ENCODE measurements at regions not wholly inside any gene's neighbourhood (a gene's known extent, or its start where the extent isn't known, plus 50 kb on each side); places are given as distances from the start of the nearest gene placed in this dataset.

- H3K27me3 ChIP-seq (ENCODE audit: insufficient read depth): no peaks in the 10 kb centered on the region
- H3K4me3 Mint-ChIP-seq: no peak overlapping the region
- DNase-seq (ENCODE audit: low spot score): no peak
- TF ChIP-seq CREB1 (CRISPR knock-in tag; IDR thresholded peaks at IDR 0.05; ENCODE audit: low read depth) (no peak), EZH2phosphoT487 (IDR thresholded peaks at IDR 0.05; ENCODE audit: unreplicated experiment) (no peak), EZH2 (IDR thresholded peaks at IDR 0.05; ENCODE audit: low read depth, unreplicated experiment) (no peak), JUNB (IDR thresholded peaks at IDR 0.05; ENCODE audit: unreplicated experiment) (no peak), NANOG (IDR thresholded peaks at IDR 0.05; ENCODE audit: borderline replicate concordance) (no peak), ZNF462 (CRISPR knock-in tag; IDR thresholded peaks at IDR 0.05) (no peak), REST (IDR thresholded peaks at IDR 0.05; ENCODE audit: unreplicated experiment) (no peak), STAT1 (IDR thresholded peaks at IDR 0.05; ENCODE audit: unreplicated experiment) (no peak), ZNF114 (CRISPR knock-in tag; IDR thresholded peaks at IDR 0.05) (no peak), ZNF331 (CRISPR knock-in tag; IDR thresholded peaks at IDR 0.05; ENCODE audit: low read depth) (no peak), POLR2AphosphoS5 (IDR thresholded peaks at IDR 0.05; ENCODE audit: low read depth) (no peak)
- TF ChIP-seq, protein P1, sequence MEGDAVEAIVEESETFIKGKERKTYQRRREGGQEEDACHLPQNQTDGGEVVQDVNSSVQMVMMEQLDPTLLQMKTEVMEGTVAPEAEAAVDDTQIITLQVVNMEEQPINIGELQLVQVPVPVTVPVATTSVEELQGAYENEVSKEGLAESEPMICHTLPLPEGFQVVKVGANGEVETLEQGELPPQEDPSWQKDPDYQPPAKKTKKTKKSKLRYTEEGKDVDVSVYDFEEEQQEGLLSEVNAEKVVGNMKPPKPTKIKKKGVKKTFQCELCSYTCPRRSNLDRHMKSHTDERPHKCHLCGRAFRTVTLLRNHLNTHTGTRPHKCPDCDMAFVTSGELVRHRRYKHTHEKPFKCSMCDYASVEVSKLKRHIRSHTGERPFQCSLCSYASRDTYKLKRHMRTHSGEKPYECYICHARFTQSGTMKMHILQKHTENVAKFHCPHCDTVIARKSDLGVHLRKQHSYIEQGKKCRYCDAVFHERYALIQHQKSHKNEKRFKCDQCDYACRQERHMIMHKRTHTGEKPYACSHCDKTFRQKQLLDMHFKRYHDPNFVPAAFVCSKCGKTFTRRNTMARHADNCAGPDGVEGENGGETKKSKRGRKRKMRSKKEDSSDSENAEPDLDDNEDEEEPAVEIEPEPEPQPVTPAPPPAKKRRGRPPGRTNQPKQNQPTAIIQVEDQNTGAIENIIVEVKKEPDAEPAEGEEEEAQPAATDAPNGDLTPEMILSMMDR (conservative IDR thresholded peaks at IDR 0.05; ENCODE audit: low read depth in 2 of 2): no peak
- TF ChIP-seq, protein P2, sequence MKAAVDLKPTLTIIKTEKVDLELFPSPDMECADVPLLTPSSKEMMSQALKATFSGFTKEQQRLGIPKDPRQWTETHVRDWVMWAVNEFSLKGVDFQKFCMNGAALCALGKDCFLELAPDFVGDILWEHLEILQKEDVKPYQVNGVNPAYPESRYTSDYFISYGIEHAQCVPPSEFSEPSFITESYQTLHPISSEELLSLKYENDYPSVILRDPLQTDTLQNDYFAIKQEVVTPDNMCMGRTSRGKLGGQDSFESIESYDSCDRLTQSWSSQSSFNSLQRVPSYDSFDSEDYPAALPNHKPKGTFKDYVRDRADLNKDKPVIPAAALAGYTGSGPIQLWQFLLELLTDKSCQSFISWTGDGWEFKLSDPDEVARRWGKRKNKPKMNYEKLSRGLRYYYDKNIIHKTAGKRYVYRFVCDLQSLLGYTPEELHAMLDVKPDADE (IDR thresholded peaks at IDR 0.05): no peak
- H3K4me1 Mint-ChIP-seq: no peaks in the 10 kb centered on the region
- no peak for ATAC-seq
- no peaks in the 10 kb centered on the region for H3F3A ChIP-seq (replicated peaks; ENCODE audit: low read depth)
- no peak overlapping the region for H3K27ac Mint-ChIP-seq
- no peaks in the 10 kb centered on the region for H3K4me1 ChIP-seq (ENCODE audit: insufficient read depth)
- no peak overlapping the region for H2AFZ ChIP-seq
- no peaks in the 10 kb centered on the region for H3K9me2 ChIP-seq (ENCODE audit: insufficient read depth)
- no peaks in the 10 kb centered on the region for H3K27me3 Mint-ChIP-seq (ENCODE audit: insufficient read depth, low read depth, poor library complexity)
- no peak overlapping the region for H3K4me3 ChIP-seq
- peaks cover 91% of the 10 kb centered on the region for H3K9me3 Mint-ChIP-seq
- no peak overlapping the region for H3K27ac ChIP-seq (ENCODE audit: low read depth)
- H3K79me2 ChIP-seq (replicated peaks; ENCODE audit: insufficient read depth): no peaks in the 10 kb centered on the region
- H3K36me3 Mint-ChIP-seq (ENCODE audit: low read depth): peaks cover 35% of the 10 kb centered on the region
- H3K36me3 ChIP-seq (ENCODE audit: insufficient read depth): peaks cover 14% of the 10 kb centered on the region
- no peak overlapping the region for H3K4me2 ChIP-seq
- no peaks in the 10 kb centered on the region for H4K20me1 ChIP-seq (replicated peaks; ENCODE audit: insufficient read depth)
These were observed 222.4 kb downstream of the CBLN4 start for GRCh38 chr20:55782912-55783253.

Measured in GM23338 (cell line).